ENCODE measurements at regions not wholly inside any gene's neighbourhood (a gene's known extent, or its start where the extent isn't known, plus 50 kb on each side); places are given as distances from the start of the nearest gene placed in this dataset.

DNA sequence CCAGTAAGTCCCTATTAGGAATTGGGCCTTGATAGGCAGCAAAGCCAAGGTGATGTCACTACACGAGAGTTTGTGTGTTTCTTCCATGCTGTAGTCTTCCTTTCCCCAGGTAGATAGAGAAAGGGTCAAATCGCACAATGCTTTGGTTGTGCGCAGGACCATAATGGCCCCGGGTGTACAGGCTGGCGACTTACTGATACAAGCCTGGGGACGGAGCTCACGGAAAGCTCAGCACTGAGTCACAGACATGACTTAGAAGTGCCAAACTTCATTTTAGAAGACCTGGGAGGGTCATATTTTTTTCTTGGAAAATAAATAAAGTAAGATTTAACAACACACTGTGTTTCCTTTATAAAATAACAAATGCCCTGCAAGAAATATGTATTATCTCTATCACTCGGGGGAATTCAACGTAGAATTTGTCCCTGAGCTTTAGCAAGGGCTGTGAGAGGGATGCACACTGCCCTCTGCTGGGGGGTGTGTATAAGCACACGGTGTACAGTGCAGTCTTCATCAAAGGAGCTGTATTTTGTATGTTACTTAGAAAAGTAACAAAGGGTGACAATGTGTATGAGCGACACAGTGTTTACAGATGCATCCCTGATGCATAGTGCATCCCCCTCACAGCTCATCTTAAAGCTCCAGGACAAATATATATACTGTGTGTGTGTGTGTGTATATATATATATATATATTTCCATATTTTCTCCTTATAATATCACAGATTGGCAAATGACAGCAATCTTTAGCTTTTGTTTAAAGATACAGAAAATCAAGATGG, 254.5 kb upstream of the VEGFC start:
- TF ChIP-seq, protein P1, sequence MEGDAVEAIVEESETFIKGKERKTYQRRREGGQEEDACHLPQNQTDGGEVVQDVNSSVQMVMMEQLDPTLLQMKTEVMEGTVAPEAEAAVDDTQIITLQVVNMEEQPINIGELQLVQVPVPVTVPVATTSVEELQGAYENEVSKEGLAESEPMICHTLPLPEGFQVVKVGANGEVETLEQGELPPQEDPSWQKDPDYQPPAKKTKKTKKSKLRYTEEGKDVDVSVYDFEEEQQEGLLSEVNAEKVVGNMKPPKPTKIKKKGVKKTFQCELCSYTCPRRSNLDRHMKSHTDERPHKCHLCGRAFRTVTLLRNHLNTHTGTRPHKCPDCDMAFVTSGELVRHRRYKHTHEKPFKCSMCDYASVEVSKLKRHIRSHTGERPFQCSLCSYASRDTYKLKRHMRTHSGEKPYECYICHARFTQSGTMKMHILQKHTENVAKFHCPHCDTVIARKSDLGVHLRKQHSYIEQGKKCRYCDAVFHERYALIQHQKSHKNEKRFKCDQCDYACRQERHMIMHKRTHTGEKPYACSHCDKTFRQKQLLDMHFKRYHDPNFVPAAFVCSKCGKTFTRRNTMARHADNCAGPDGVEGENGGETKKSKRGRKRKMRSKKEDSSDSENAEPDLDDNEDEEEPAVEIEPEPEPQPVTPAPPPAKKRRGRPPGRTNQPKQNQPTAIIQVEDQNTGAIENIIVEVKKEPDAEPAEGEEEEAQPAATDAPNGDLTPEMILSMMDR (IDR thresholded peaks at IDR 0.05; ENCODE audit: insufficient read depth, low read depth, low read length), result peak; percentile 82
- H3K4me3 ChIP-seq (ENCODE audit: low read depth, low read length), result no peak overlapping the region
- peak; percentile 82 for DNase-seq (ENCODE audit: low read depth)

DNA sequence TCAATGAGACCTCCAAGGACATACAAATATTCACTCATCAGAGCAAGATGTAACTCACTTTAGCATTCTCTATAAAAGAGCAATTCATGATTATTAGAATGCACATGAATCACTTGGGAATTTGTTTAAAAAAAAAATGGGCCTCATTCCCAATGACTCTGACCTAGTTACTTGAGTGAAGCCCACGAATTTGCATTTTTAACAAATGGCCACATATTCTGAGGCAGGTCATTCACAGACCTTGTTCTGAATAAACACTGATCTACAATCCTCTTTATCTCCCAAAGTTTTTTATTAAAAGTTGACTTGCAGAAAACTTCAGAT, 255.1 kb upstream of the VEGFC start:
- no peak overlapping the region for H3K4me3 ChIP-seq (ENCODE audit: low read depth, low read length)
- TF ChIP-seq, protein P1 (IDR thresholded peaks at IDR 0.05; ENCODE audit: insufficient read depth, low read depth, low read length), result no peak
- peak; percentile 8 for DNase-seq (ENCODE audit: low read depth)

DNA sequence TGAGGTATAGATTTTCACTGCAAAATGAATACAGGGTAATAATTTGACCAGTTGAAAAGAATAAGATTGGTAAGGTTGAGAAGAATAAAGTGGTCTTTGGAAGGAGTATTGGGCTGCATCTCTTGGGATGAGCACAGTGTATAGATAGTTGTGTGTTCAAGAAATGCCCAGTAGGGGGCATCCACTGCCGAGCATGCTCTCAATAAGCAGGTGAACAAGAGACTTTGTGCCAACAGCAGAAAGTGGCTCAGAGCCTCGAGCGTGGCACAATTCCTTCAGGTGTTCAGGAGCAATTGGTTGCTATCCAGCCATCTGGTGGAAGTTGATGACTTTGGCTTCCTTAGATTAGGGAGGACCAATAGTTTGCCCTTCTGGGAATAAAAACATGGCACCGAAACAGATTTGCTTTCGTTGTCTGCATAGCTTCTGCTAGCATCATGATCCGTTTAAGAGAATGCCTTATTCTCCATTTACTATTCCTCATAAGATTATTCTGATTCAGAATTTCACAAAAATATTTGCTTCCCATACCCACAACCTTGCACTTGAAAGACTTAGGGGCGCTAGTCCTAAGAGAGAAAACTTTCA, 258.1 kb upstream of the NEIL3 start:
- DNase-seq (ENCODE audit: low read depth), result peak; percentile 22
- TF ChIP-seq, protein P1 (IDR thresholded peaks at IDR 0.05; ENCODE audit: insufficient read depth, low read depth, low read length), result peak; percentile 54
- H3K4me3 ChIP-seq (ENCODE audit: low read depth, low read length), result no peak overlapping the region

DNA sequence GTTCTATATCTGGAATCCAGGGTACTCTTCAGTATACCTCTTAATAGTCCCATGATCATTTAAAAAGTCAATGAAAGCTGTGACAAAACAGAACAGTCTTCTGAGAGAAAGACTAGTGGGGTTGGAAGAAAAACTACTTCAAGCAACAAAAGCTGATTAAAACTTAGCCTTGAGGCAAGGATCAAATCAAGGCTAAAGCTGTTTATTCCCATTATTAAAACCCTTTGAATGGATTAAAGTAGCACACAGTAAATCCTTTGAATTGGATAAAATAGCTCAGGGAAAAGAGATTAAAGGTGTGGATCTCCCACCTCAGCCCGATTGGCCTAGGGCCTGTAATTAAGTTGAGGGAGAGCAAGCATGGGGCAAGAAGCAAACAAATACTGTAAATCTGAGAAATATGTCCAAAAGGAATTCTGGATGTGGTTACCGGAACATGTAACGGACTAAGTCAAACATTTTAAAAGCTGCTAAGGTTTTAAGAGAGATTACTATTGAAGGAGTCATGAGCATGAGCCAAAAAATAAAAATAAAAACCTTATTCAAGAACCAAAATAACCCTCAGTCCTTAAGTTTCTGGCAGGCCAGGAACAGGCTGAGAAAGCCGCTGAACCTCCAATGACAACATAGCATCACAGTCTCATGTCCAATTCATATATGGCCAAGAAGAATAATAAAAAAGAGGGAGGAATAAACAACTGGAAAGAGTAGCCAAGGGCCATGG, 257.3 kb upstream of the NEIL3 start:
- no peak for DNase-seq (ENCODE audit: low read depth)
- TF ChIP-seq, protein P1 (IDR thresholded peaks at IDR 0.05; ENCODE audit: insufficient read depth, low read depth, low read length), result no peak
- no peak overlapping the region for H3K4me3 ChIP-seq (ENCODE audit: low read depth, low read length)

DNA sequence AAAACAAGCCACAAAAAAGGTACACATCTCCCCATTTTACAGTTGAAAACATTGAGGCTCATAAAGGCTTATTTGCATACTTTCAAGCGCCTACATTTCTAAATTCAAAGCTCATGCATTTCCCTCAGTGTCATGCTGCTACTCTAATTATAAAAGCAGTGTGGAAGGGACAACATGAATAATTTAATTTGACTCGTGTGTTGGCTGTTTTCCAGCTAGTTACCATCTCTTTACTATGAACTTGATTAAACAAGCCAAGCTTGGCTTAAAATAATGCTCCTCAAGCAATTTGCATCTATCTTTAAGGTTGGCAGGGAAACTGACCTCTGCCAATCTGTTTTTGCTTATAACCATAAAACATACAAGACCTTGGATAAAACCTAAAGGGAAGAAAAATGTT, 252.5 kb upstream of the NEIL3 start:
- no peak for DNase-seq (ENCODE audit: low read depth)
- TF ChIP-seq, protein P1 (IDR thresholded peaks at IDR 0.05; ENCODE audit: insufficient read depth, low read depth, low read length), result no peak
- no peak overlapping the region for H3K4me3 ChIP-seq (ENCODE audit: low read depth, low read length)

DNA sequence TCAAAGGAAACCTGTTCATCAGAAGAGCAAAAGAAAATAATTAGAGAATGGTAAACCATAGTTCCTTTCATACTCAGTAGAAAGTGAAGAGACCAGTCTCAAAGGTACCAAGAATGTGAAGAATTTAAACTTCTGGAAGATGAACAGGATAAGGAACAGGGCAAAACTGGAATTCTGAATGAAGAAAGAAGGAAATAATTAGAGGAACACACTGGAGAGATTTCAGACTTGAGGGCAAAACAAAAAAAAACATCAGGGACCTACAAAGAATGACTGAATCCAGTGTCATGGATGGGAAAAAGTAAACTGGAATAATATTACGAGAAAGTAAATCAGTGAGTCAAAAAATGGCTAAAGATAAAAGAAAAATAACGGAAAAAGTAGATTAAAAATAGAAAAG, 245.6 kb upstream of the NEIL3 start:
- TF ChIP-seq, protein P1 (IDR thresholded peaks at IDR 0.05; ENCODE audit: insufficient read depth, low read depth, low read length), result no peak
- H3K4me3 ChIP-seq (ENCODE audit: low read depth, low read length), result no peak overlapping the region
- no peak for DNase-seq (ENCODE audit: low read depth)

Data from fibroblast of villous mesenchyme (primary cell).